Ovary (tissue), 7 donors: ENCODE measurements at regions not wholly inside any gene's neighbourhood (a gene's known extent, or its start where the extent isn't known, plus 50 kb on each side); places are given as distances from the start of the nearest gene placed in this dataset.

Source experiments
- DNase-seq, 5 donors: peaks; one replicate each; pipeline ENCODE4 v3.0.0-alpha.2; 2019 to 2020
- H3K27ac ChIP-seq, 2 donors: fragments of 200-600 bp; one replicate each; pipeline versions ENCODE4 v1.5.1 to v1.8.0; 2019 to 2022
- H3K27me3 ChIP-seq: fragments of 200-600 bp; one replicate; pipeline ENCODE4 v1.8.0; 2022
- H3K36me3 ChIP-seq: fragments of 200-600 bp; sonication (generic); one replicate; pipeline ENCODE4 v1.5.1; 2019
- H3K4me1 ChIP-seq: one replicate; pipeline ENCODE4 v1.8.1; 2013; ENCODE audit warnings: mild to moderate bottlenecking, moderate library complexity; ENCODE audit not compliant: insufficient read depth
- H3K4me3 ChIP-seq: fragments of 200-600 bp; sonication (generic); one replicate; pipeline ENCODE4 v1.5.1; 2017
- H3K9me3 ChIP-seq, 2 donors: fragments of 200-600 bp in 1 of 2; sonication (generic) in 1 of 2; one replicate each; pipeline versions ENCODE4 v1.5.1 to v1.8.1; 2013 to 2019; ENCODE audit warnings: mild to moderate bottlenecking in 1 of 2, moderate library complexity in 1 of 2
- EP300 ChIP-seq: sonication (generic); formaldehyde crosslinking; IDR thresholded peaks from one replicate; pipeline ENCODE4 v1.6.1; 2017; ENCODE audit warnings: antibody characterized with exemption
- POLR2A ChIP-seq: fragments of 450-650 bp; IDR thresholded peaks from one replicate; pipeline ENCODE4 v1.6.1; 2017; ENCODE audit warnings: antibody characterized with exemption, mild to moderate bottlenecking, moderate library complexity
- WGBS, 3 donors: extraction: QIAGEN DNeasy Blood & Tissue Kit in 1 of 3; methylation state at CpG; one replicate each; pipeline versions ENCODE4 v1.1.5 to v1.1.7; 2013 to 2017; 5-methylcytosine and 5-hydroxymethylcytosine counted together
- intact Hi-C, 4 donors: fragments of 100-400 bp; cut with DNase I; formaldehyde crosslinking; loops; one replicate each; pipeline versions ENCODE4 v1.11.0 to v1.15.1; 2022 to 2023
- TF ChIP-seq, protein P1 (sequence below), 3 donors: fragments of 450-650 bp in 2 of 3; fragments of 200-600 bp in 1 of 3; IDR thresholded peaks; one replicate each; pipeline versions ENCODE4 v1.5.1 to v1.8.0; 2016 to 2022; ENCODE audit warnings: antibody characterized with exemption in 3 of 3, mild to moderate bottlenecking in 1 of 3
- donor health status: DM: no; HTN: no; CAD: no; lungs with moderate emphysema.
- donor health status: DM: no; HTN: no; CAD: no.
- donor health status: Bipolar disorder and iron deficiency.
- donor health status: DM: no; HTN: no; CAD: no.
- donor health status: DM: yes; HTN: yes; CAD: no.

DNA sequence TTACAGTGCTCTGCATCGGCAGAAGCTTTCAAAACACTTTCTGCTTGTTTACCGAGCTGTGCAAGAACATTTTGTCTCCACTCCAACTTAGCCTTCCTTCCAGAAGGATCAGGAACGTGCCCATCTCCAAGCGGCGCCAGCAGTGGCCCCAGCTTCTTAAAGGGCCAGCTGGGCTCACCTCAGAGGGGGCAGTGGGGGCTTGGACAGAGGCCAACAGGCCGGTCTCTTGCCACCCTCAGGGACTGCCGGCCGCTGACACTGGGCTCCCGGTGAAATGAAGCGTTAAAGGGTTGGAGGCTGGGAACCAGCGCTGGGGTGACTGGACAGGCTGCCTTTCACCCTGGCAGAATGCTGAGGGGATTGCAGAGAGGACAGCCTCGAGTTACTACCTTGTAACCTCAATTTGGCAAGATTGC is 67.0 kb upstream of the RNU6ATAC start:
- TF ChIP-seq EP300 (no peak), POLR2A (no peak)
- TF ChIP-seq, protein P1, sequence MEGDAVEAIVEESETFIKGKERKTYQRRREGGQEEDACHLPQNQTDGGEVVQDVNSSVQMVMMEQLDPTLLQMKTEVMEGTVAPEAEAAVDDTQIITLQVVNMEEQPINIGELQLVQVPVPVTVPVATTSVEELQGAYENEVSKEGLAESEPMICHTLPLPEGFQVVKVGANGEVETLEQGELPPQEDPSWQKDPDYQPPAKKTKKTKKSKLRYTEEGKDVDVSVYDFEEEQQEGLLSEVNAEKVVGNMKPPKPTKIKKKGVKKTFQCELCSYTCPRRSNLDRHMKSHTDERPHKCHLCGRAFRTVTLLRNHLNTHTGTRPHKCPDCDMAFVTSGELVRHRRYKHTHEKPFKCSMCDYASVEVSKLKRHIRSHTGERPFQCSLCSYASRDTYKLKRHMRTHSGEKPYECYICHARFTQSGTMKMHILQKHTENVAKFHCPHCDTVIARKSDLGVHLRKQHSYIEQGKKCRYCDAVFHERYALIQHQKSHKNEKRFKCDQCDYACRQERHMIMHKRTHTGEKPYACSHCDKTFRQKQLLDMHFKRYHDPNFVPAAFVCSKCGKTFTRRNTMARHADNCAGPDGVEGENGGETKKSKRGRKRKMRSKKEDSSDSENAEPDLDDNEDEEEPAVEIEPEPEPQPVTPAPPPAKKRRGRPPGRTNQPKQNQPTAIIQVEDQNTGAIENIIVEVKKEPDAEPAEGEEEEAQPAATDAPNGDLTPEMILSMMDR (IDR thresholded peaks at IDR 0.05): no peak
- 26 to 30% (median 27%) methylated on average over 12 of the region's 12 CpGs for WGBS, 3 donors
- peak in 4 of 5 donors; percentile 58 to 77 (median 64) for DNase-seq
- Histone ChIP-seq H3K27ac (peak overlapping the region; percentile 49 to 78), H3K36me3 (no peaks in the 10 kb centered on the region), H3K4me1 (peaks cover 21% of the 10 kb centered on the region), H3K27me3 (no peaks in the 10 kb centered on the region), H3K4me3 (no peak overlapping the region), H3K9me3 (no peaks in the 10 kb centered on the region)
- intact Hi-C loops: loop anchor here in 1 of 4 donors (10.0 kb wide), 1 partner anchor 63 kb away; no protein-coding TSS in a partner anchor

- H3K27ac ChIP-seq: peak overlapping the region; percentile 49 to 78
- WGBS, 3 donors: 85 to 96% (median 86%) methylated on average over 7 to 8 of the region's 8 CpGs
- intact Hi-C loops: loop anchor here in 1 of 4 donors (10.0 kb wide), 1 partner anchor 63 kb away; no protein-coding TSS in a partner anchor
- peaks cover 23% of the 10 kb centered on the region for H3K4me1 ChIP-seq
- no peaks in the 10 kb centered on the region for H3K36me3 ChIP-seq
- TF ChIP-seq EP300 (no peak), POLR2A (no peak)
- no peaks in the 10 kb centered on the region for H3K9me3 ChIP-seq
- H3K27me3 ChIP-seq: no peaks in the 10 kb centered on the region
- no peak overlapping the region for H3K4me3 ChIP-seq
- peak in 1 of 5 donors; percentile 26 for DNase-seq
These were observed 67.4 kb upstream of the RNU6ATAC start for GRCh38 chr9:134231767-134232166.

DNA sequence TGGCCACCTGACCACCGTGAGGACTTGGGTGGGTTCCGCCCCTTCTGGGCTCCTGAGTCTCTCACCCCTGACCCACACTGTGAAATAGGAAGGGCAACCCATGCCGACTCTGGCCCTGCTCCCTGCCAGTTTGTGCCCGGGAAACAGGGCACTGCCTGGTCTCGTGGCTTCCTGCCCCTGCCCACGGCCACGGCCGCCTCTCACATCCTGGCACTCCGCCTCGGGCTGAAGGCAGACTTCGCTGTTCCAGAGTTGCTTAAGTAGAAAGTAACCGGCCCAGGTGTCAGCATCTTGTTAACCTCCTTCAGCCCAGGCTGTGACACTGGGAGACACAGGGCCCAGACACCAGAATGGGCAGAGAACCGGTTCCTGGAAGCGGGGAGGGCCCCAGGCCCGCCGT is 68.7 kb upstream of the RNU6ATAC start:
- no peak for TF ChIP-seq EP300
- no peak for TF ChIP-seq POLR2A
- TF ChIP-seq, protein P1 (IDR thresholded peaks at IDR 0.05): no peak
- H3K4me3 ChIP-seq: no peak overlapping the region
- DNase-seq: peak in 2 of 5 donors; percentile 18 to 24
- no peaks in the 10 kb centered on the region for H3K9me3 ChIP-seq
- 85 to 93% (median 89%) methylated on average over 16 of the region's 16 CpGs for WGBS, 3 donors
- intact Hi-C loops: loop anchor here in 1 of 4 donors (10.0 kb wide), 1 partner anchor 62 kb away; no protein-coding TSS in a partner anchor
- no peak overlapping the region for H3K27ac ChIP-seq
- H3K36me3 ChIP-seq: no peaks in the 10 kb centered on the region
- H3K27me3 ChIP-seq: no peaks in the 10 kb centered on the region
- H3K4me1 ChIP-seq: peaks cover 23% of the 10 kb centered on the region

GRCh38 chr9:134234001-134234660 is 69.8 kb upstream of the RNU6ATAC start:
- Histone ChIP-seq H3K9me3 (no peaks in the 10 kb centered on the region), H3K36me3 (no peaks in the 10 kb centered on the region), H3K4me3 (no peak overlapping the region), H3K27me3 (no peaks in the 10 kb centered on the region), H3K4me1 (peaks cover 23% of the 10 kb centered on the region), H3K27ac (no peak overlapping the region)
- peak in 2 of 5 donors; percentile 24 to 28 for DNase-seq
- 86 to 92% (median 89%) methylated on average over 21 of the region's 21 CpGs for WGBS, 3 donors
- intact Hi-C loops: loop anchor here in 1 of 4 donors (10.0 kb wide), 1 partner anchor 61 kb away; no protein-coding TSS in a partner anchor
- TF ChIP-seq, protein P1 (IDR thresholded peaks at IDR 0.05): no peak
- TF ChIP-seq POLR2A: no peak
- TF ChIP-seq EP300: no peak
